ENCODE measurements at regions not wholly inside any gene's neighbourhood (a gene's known extent, or its start where the extent isn't known, plus 50 kb on each side); places are given as distances from the start of the nearest gene placed in this dataset.

GRCh38 chr2:104523921-104524320, 330.0 kb upstream of the POU3F3 start:
- H3K27me3 ChIP-seq = no peaks in the 10 kb centered on the region

DNA sequence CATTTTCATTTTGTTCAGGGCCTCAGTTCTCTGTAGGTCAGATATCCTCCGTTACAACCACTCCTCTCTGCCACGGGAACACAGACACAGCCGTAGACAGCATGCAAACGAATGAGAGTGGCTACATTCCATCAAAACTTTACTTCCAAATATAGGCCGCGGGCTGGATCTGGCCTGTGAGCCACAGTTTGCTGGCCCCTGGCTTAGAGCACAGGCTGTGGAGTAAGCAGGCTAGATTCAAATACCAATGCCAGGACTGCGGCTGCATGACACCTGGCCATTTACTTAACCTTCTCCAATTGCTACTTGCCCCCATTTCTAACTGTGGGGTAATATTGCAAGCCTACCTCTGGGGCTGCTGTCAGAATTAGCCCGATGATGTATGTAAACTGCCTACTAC, 325.8 kb upstream of the POU3F3 start:
- Histone ChIP-seq H3K4me1 (no peaks in the 10 kb centered on the region), H3K9me3 (no peaks in the 10 kb centered on the region), H3K27ac (no peak overlapping the region), H3K4me3 (no peak overlapping the region), H3K36me3 (no peaks in the 10 kb centered on the region), H3K27me3 (no peaks in the 10 kb centered on the region)
- DNase-seq = no peak
- no peak for TF ChIP-seq CTCF (IDR thresholded peaks at IDR 0.05)
- TF ChIP-seq POLR2A (IDR thresholded peaks at IDR 0.05) = no peak

More at GRCh38 chr2:104523921-104524320, 330.0 kb upstream of the POU3F3 start:
- no peak overlapping the region for H3K27ac ChIP-seq
- TF ChIP-seq POLR2A (IDR thresholded peaks at IDR 0.05) (no peak), CTCF (IDR thresholded peaks at IDR 0.05) (no peak)
- H3K4me1 ChIP-seq = no peaks in the 10 kb centered on the region
- H3K36me3 ChIP-seq = no peaks in the 10 kb centered on the region
- no peaks in the 10 kb centered on the region for H3K9me3 ChIP-seq
- no peak overlapping the region for H3K4me3 ChIP-seq
- DNase-seq = no peak

DNA sequence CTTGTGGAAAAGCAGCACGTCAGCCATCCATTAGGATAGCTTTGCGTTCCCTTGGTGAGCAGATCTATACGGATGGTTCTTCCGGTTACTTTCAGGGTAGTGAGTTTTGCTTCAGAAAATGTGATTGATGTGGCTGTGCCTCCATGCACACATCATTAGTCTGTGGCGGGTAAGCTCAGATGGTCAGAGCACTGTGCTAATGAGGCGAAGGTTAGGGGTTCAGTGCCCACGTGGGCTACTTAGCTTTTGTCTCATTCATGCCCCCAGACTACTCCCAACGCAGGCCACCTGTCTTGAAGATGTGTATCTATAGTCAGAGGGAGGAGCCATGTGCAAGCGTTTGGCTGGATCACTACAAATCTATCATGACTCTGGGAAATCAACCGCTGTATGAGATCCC, 322.8 kb upstream of the POU3F3 start:
- Histone ChIP-seq H3K4me1 (no peaks in the 10 kb centered on the region), H3K27ac (no peak overlapping the region), H3K9me3 (no peaks in the 10 kb centered on the region), H3K36me3 (no peaks in the 10 kb centered on the region), H3K4me3 (no peak overlapping the region), H3K27me3 (no peaks in the 10 kb centered on the region)
- DNase-seq = no peak
- no peak for TF ChIP-seq CTCF (IDR thresholded peaks at IDR 0.05)
- TF ChIP-seq POLR2A (IDR thresholded peaks at IDR 0.05) = no peak

DNA sequence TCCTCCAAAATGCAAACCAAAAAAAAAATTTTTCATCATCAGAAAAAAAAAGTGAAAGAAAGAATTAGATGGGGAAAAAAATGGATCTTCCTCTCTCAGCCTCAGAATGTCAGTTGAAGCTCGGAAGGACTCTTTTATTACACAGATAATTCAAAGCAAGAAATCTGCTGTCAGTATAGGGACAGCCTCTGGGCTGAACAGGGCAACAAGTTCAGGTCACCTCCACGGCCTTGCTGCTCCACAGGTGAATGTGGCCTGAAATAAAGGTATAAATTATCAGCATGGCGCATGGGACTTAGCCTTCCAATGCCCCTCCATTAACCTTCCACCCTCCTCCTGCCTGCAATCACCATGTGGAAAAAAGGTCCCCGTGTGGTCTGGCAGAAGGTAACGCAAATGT, 316.8 kb upstream of the POU3F3 start:
- H3K9me3 ChIP-seq = no peaks in the 10 kb centered on the region
- H3K4me3 ChIP-seq = no peak overlapping the region
- no peak for DNase-seq
- H3K4me1 ChIP-seq = no peaks in the 10 kb centered on the region
- H3K27me3 ChIP-seq = no peaks in the 10 kb centered on the region
- H3K36me3 ChIP-seq = no peaks in the 10 kb centered on the region
- no peak overlapping the region for H3K27ac ChIP-seq
- no peak for TF ChIP-seq POLR2A (IDR thresholded peaks at IDR 0.05)
- no peak for TF ChIP-seq CTCF (IDR thresholded peaks at IDR 0.05)

GRCh38 chr2:104538077-104538476, 315.8 kb upstream of the POU3F3 start:
- no peak for TF ChIP-seq POLR2A (IDR thresholded peaks at IDR 0.05)
- no peak for TF ChIP-seq CTCF (IDR thresholded peaks at IDR 0.05)
- Histone ChIP-seq H3K27me3 (no peaks in the 10 kb centered on the region), H3K4me1 (no peaks in the 10 kb centered on the region), H3K4me3 (no peak overlapping the region), H3K36me3 (no peaks in the 10 kb centered on the region), H3K27ac (no peak overlapping the region), H3K9me3 (no peaks in the 10 kb centered on the region)
- no peak for DNase-seq

DNA sequence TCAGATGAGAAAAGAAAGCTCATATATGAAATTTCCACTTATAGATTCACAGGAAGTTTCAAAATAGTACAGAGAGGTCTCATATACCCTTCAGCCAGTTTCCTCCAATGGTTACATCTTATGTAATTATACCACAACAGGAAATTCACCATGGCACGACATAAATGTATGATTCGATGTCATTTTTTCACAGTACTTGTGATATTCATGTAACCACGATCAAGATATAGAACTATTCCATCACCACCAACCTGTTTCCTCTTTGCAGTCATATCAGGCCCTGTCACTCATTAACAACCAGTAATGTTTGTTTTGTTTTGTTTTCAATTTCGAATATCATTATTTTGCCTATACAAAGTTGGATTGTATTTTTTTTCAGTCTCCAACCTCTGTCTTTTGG, 314.3 kb upstream of the POU3F3 start:
- H3K36me3 ChIP-seq = no peaks in the 10 kb centered on the region
- TF ChIP-seq CTCF (IDR thresholded peaks at IDR 0.05) (no peak), POLR2A (IDR thresholded peaks at IDR 0.05) (no peak)
- H3K9me3 ChIP-seq = no peaks in the 10 kb centered on the region
- no peaks in the 10 kb centered on the region for H3K27me3 ChIP-seq
- no peak overlapping the region for H3K4me3 ChIP-seq
- no peaks in the 10 kb centered on the region for H3K4me1 ChIP-seq
- no peak for DNase-seq
- H3K27ac ChIP-seq = no peak overlapping the region

Data from Peyer's patch (tissue), 4 donors.